HEK293 (cell line): ENCODE measurements at regions not wholly inside any gene's neighbourhood (a gene's known extent, or its start where the extent isn't known, plus 50 kb on each side); places are given as distances from the start of the nearest gene placed in this dataset.

ENCODE experiments used
- CTCF ChIA-PET: fragments of 350-600 bp; formaldehyde crosslinking; extraction: SDS; loops from one replicate; lab custom pipeline; 2021; ENCODE audit warnings: antibody characterized with exemption; lab: Yijun Ruan, JAX
- POLR2A ChIA-PET: fragments of 300-600 bp; formaldehyde crosslinking; extraction: SDS; loops from one replicate; lab custom pipeline; 2020; ENCODE audit warnings: antibody characterized with exemption, inconsistent platforms; lab: Yijun Ruan, JAX
- H3K27ac ChIP-seq: fragments of 200-500 bp; sonication (Bioruptor generic); 2 replicates; pipeline ENCODE4 v1.5.1; 2014; ENCODE audit warnings: low read depth, low read length, control low read depth, inconsistent platforms; ENCODE audit errors: extremely low read depth
- H3K36me3 ChIP-seq, 2 experiments: fragments of 200-500 bp in 1 of 2; sonication (Bioruptor generic) in 1 of 2; 1 replicate in 1 of 2; 2 replicates in 1 of 2; pipeline ENCODE4 v1.5.1; 2014 to 2017; ENCODE audit warnings: inconsistent platforms in 2 of 2, low read length in 2 of 2; ENCODE audit not compliant: control insufficient read depth in 2 of 2, insufficient read depth in 1 of 2
- H3K4me1 ChIP-seq: fragments of 200-500 bp; sonication (Bioruptor generic); 2 replicates; pipeline ENCODE4 v1.5.1; 2014; ENCODE audit warnings: mild to moderate bottlenecking, low read length, inconsistent platforms; ENCODE audit not compliant: control insufficient read depth, insufficient read depth
- H3K4me3 ChIP-seq: 2 replicates; pipeline ENCODE4 v1.5.1; 2011; ENCODE audit warnings: low read depth, mild to moderate bottlenecking, control low read depth, low read length, moderate library complexity
- H3K9me3 ChIP-seq: fragments of 200-500 bp; sonication (Bioruptor generic); 2 replicates; pipeline ENCODE4 v1.5.1; 2014; ENCODE audit warnings: low read depth, low read length, inconsistent platforms; ENCODE audit not compliant: control insufficient read depth, insufficient read depth
- BCL11B ChIP-seq: fragments of 450-650 bp; formaldehyde crosslinking; IDR thresholded peaks from 2 replicates; pipeline ENCODE4 v1.5.1; 2016; ENCODE audit warnings: low read depth, missing biosample characterization, missing genetic modification characterization
- KLF17 ChIP-seq: fragments of 450-650 bp; formaldehyde crosslinking; IDR thresholded peaks from 2 replicates; pipeline ENCODE4 v1.5.1; 2016; ENCODE audit warnings: missing biosample characterization, missing genetic modification characterization
- PRDM4 ChIP-seq: fragments of 450-650 bp; formaldehyde crosslinking; IDR thresholded peaks from 2 replicates; pipeline ENCODE4 v1.5.1; 2017; ENCODE audit warnings: missing biosample characterization, missing genetic modification characterization
- ZBTB44 ChIP-seq: fragments of 450-650 bp; IDR thresholded peaks from 2 replicates; pipeline ENCODE4 v1.5.1; 2018; ENCODE audit warnings: missing biosample characterization, mild to moderate bottlenecking, missing genetic modification characterization
- ZNF248 ChIP-seq: fragments of 450-650 bp; formaldehyde crosslinking; IDR thresholded peaks from 2 replicates; pipeline ENCODE4 v1.5.1; 2017; ENCODE audit warnings: missing biosample characterization, missing genetic modification characterization
- ZNF274 ChIP-seq, 2 experiments: fragments of 200-500 bp in 1 of 2; fragments of 450-650 bp in 1 of 2; sonication (Bioruptor generic) in 1 of 2; formaldehyde crosslinking in 1 of 2; IDR thresholded peaks; 2 replicates each; pipeline versions ENCODE4 v1.5.1 to v1.6.1; 2014 to 2016; ENCODE audit warnings: borderline replicate concordance in 1 of 2, inconsistent platforms in 1 of 2, low read length in 1 of 2, missing biosample characterization in 1 of 2, missing genetic modification characterization in 1 of 2
- ZNF324 ChIP-seq: fragments of 450-650 bp; formaldehyde crosslinking; IDR thresholded peaks from 2 replicates; pipeline ENCODE4 v1.5.1; 2016; ENCODE audit warnings: missing biosample characterization, missing genetic modification characterization
- ZNF398 ChIP-seq: fragments of 450-650 bp; formaldehyde crosslinking; IDR thresholded peaks from 2 replicates; pipeline ENCODE4 v1.5.1; 2017; ENCODE audit warnings: missing biosample characterization, missing genetic modification characterization
- ZNF530 ChIP-seq: fragments of 450-650 bp; formaldehyde crosslinking; IDR thresholded peaks from 2 replicates; pipeline ENCODE4 v1.5.1; 2016; ENCODE audit warnings: low read depth, missing biosample characterization, missing genetic modification characterization
- ZNF544 ChIP-seq: fragments of 450-650 bp; formaldehyde crosslinking; IDR thresholded peaks from 2 replicates; pipeline ENCODE4 v1.5.0; 2017; ENCODE audit warnings: missing biosample characterization, missing genetic modification characterization
- ZNF558 ChIP-seq: fragments of 450-650 bp; formaldehyde crosslinking; IDR thresholded peaks from 2 replicates; pipeline ENCODE4 v1.5.1; 2016; ENCODE audit warnings: missing biosample characterization, missing genetic modification characterization
- ZNF654 ChIP-seq: fragments of 450-650 bp; formaldehyde crosslinking; IDR thresholded peaks from 2 replicates; pipeline ENCODE4 v1.5.1; 2016; ENCODE audit warnings: low read depth, missing biosample characterization, missing genetic modification characterization
- ZNF670 ChIP-seq: fragments of 450-650 bp; formaldehyde crosslinking; IDR thresholded peaks from 2 replicates; pipeline ENCODE4 v1.5.1; 2016; ENCODE audit warnings: missing biosample characterization, missing genetic modification characterization, low read depth
- ZNF792 ChIP-seq: fragments of 450-650 bp; formaldehyde crosslinking; IDR thresholded peaks from 2 replicates; pipeline ENCODE4 v1.5.1; 2016; ENCODE audit warnings: missing biosample characterization, missing genetic modification characterization

- TF ChIP-seq ZNF670 (tag by site-specific recombination) (no peak), ZNF544 (tag by site-specific recombination) (no peak), ZNF792 (tag by site-specific recombination) (no peak)
- TF ChIP-seq, all 188 proteins: peak for 0
Observed at GRCh38 chr2:88824951-88825350, 133.5 kb downstream of the RPIA start (continued).

- ChIA-PET CTCF (no interaction called here), POLR2A (no interaction called here)
- no peaks in the 10 kb centered on the region for H3K36me3 ChIP-seq
- no peak overlapping the region for H3K4me3 ChIP-seq
- TF ChIP-seq ZNF398 = no peak
- no peak for TF ChIP-seq ZNF654
- TF ChIP-seq KLF17 = no peak
- TF ChIP-seq ZNF530 (tag by site-specific recombination) = no peak
- TF ChIP-seq ZBTB44 (tag by site-specific recombination) = no peak
- no peak for TF ChIP-seq ZNF324
- no peaks in the 10 kb centered on the region for H3K9me3 ChIP-seq
- no peak overlapping the region for H3K27ac ChIP-seq
- no peaks in the 10 kb centered on the region for H3K4me1 ChIP-seq
Observed at GRCh38 chr2:88826399-88826798, 134.9 kb downstream of the RPIA start.

- H3K27ac ChIP-seq = no peak overlapping the region
- ChIA-PET POLR2A (no interaction called here), CTCF (interaction anchor here (0.7 kb wide), 2 partner anchors 37 to 45 kb away, joined by 4 to 7 read pairs; no protein-coding TSS in a partner anchor)
- H3K4me3 ChIP-seq = no peak overlapping the region
- TF ChIP-seq BCL11B (tag by site-specific recombination) (no peak), ZNF274 (IDR thresholded peaks at IDR 0.05; ENCODE audit: low read length) (no peak), ZNF274 (tag by site-specific recombination; IDR thresholded peaks at IDR 0.05; ENCODE audit: borderline replicate concordance) (no peak), ZNF558 (no peak), ZNF248 (no peak), PRDM4 (no peak)
- no peaks in the 10 kb centered on the region for H3K36me3 ChIP-seq
- no peaks in the 10 kb centered on the region for H3K4me1 ChIP-seq
- H3K9me3 ChIP-seq = no peaks in the 10 kb centered on the region
Observed at GRCh38 chr2:88827821-88828220, 136.3 kb downstream of the RPIA start.
